HCT116 (cell line): ENCODE measurements at regions not wholly inside any gene's neighbourhood (a gene's known extent, or its start where the extent isn't known, plus 50 kb on each side); places are given as distances from the start of the nearest gene placed in this dataset.
A peak's percentile ranks its signal among the peaks of the same experiment; 100 is the strongest.

ENCODE experiments used
- ATAC-seq: fragments of 200-7000 bp; cut with Tn5 transposase; 2 replicates; pipeline ENCODE4 v1.9.1; 2020; ENCODE audit warnings: mild to moderate bottlenecking, moderate library complexity
- BruUV-seq: library from RNA; stranded (reverse); fragments of 400-500 nt; replicated peaks from 2 replicates; lab custom pipeline; 2021; lab: Mats Ljungman, UMichigan
- CTCF ChIA-PET: fragments of 300-600 bp; sonication (Branson Sonifier 250); formaldehyde crosslinking; loops from one replicate; lab custom pipeline; 2021; ENCODE audit warnings: antibody characterized with exemption; lab: Charles Lee
- POLR2A ChIA-PET: fragments of 300-600, 350-600 bp; sonication (Branson Sonifier 250); formaldehyde crosslinking; loops from one replicate; lab custom pipeline; 2021; ENCODE audit warnings: antibody characterized with exemption; lab: Charles Lee
- RAD21 ChIA-PET, 2 experiments: fragments of 300-600 bp; sonication (Branson Sonifier 250); formaldehyde crosslinking; loops; one replicate each; lab custom pipeline; 2023; ENCODE audit warnings: low total read pairs in 2 of 2; ENCODE audit not compliant: uncharacterized antibody in 2 of 2, unreplicated experiment in 2 of 2, low non-redundant PET in 1 of 2; lab: Charles Lee
- DNase-seq: peaks from one replicate; pipeline ENCODE4 v3.0.0-alpha.2; 2010; ENCODE audit warnings: low read depth, low spot score
- H2AFZ ChIP-seq: fragments of 200-600 bp; shearing (Covaris generic), sonication (generic); 2 replicates; pipeline ENCODE4 v1.6.1; 2017; ENCODE audit warnings: low read depth, mixed run types, mixed read lengths, antibody characterized with exemption, low read length; ENCODE audit not compliant: poor library complexity, severe bottlenecking
- H3K27ac ChIP-seq: 2 replicates; pipeline ENCODE4 v1.5.1; 2012; ENCODE audit warnings: low read depth, low read length
- H3K27me3 ChIP-seq: fragments of 200-600 bp; sonication (generic); 2 replicates; pipeline ENCODE4 v1.6.1; 2016; ENCODE audit warnings: mixed run types, low read length, mixed read lengths; ENCODE audit not compliant: insufficient read depth
- H3K36me3 ChIP-seq, 2 experiments: fragments of 200-500 bp in 1 of 2; fragments of 200-600 bp in 1 of 2; sonication (Bioruptor generic) in 1 of 2; sonication (generic) in 1 of 2; 2 replicates each; pipeline versions ENCODE4 v1.5.1 to v1.6.1; 2014 to 2016; ENCODE audit warnings: low read length in 2 of 2, inconsistent platforms in 1 of 2, mixed read lengths in 1 of 2, mixed run types in 1 of 2; ENCODE audit not compliant: insufficient read depth in 2 of 2, control insufficient read depth in 1 of 2
- H3K4me1 ChIP-seq, 2 experiments: fragments of 200-600 bp in 1 of 2; sonication (generic) in 1 of 2; 2 replicates each; pipeline versions ENCODE4 v1.5.1 to v1.6.1; 2012 to 2017; ENCODE audit warnings: low read length in 2 of 2, inconsistent platforms in 1 of 2, mild to moderate bottlenecking in 1 of 2, mixed read lengths in 1 of 2, mixed run types in 1 of 2, moderate library complexity in 1 of 2; ENCODE audit not compliant: insufficient read depth in 2 of 2, control insufficient read depth in 1 of 2
- H3K4me2 ChIP-seq: fragments of 200-600 bp; sonication (generic); 2 replicates; pipeline ENCODE4 v1.6.1; 2017; ENCODE audit warnings: mixed run types, low read length, mixed read lengths
- H3K4me3 ChIP-seq, 2 experiments: fragments of 200-600 bp in 1 of 2; sonication (generic) in 1 of 2; replicated peaks in 1 of 2; 2 replicates each; pipeline ENCODE4 v1.5.1; 2011 to 2016; ENCODE audit warnings: low read length in 2 of 2, control low read depth in 1 of 2, low read depth in 1 of 2, mild to moderate bottlenecking in 1 of 2, mixed read lengths in 1 of 2, mixed run types in 1 of 2
- H3K79me2 ChIP-seq: fragments of 200-600 bp; sonication (generic); 2 replicates; pipeline ENCODE4 v1.6.1; 2017; ENCODE audit warnings: mild to moderate bottlenecking, mixed run types, low read length, moderate library complexity, mixed read lengths; ENCODE audit not compliant: insufficient read depth
- H3K9ac ChIP-seq: fragments of 200-600 bp; sonication (generic); 2 replicates; pipeline ENCODE4 v1.6.1; 2016; ENCODE audit warnings: low read length, mixed read lengths
- H3K9me2 ChIP-seq: fragments of 200-600 bp; sonication (generic), shearing (Covaris generic); 2 replicates; pipeline ENCODE4 v1.6.1; 2017; ENCODE audit warnings: mixed run types, mild to moderate bottlenecking, moderate library complexity; ENCODE audit not compliant: insufficient read depth
- H3K9me3 ChIP-seq, 2 experiments: fragments of 200-500 bp in 1 of 2; fragments of 200-600 bp in 1 of 2; sonication (Bioruptor generic) in 1 of 2; sonication (generic) in 1 of 2; 2 replicates each; pipeline ENCODE4 v1.6.1; 2014 to 2017; ENCODE audit warnings: low read length in 2 of 2, mixed read lengths in 2 of 2, inconsistent platforms in 1 of 2, low read depth in 1 of 2, mild to moderate bottlenecking in 1 of 2, mixed run types in 1 of 2, moderate library complexity in 1 of 2; ENCODE audit not compliant: control insufficient read depth in 1 of 2, insufficient read depth in 1 of 2
- H4K20me1 ChIP-seq: fragments of 200-600 bp; sonication (generic), shearing (Covaris generic); 2 replicates; pipeline ENCODE4 v1.6.1; 2017; ENCODE audit warnings: mixed run types, mild to moderate bottlenecking, moderate library complexity; ENCODE audit not compliant: insufficient read depth
- CBX3 ChIP-seq: IDR thresholded peaks from 2 replicates; pipeline ENCODE4 v1.6.1; 2012; ENCODE audit warnings: low read depth
- EZH2 ChIP-seq: fragments of 200-600 bp; sonication (generic); IDR thresholded peaks from 2 replicates; pipeline ENCODE4 v1.6.1; 2017; ENCODE audit warnings: antibody characterized with exemption, mixed run types
- EZH2phosphoT487 ChIP-seq: fragments of 200-600 bp; IDR thresholded peaks from 2 replicates; pipeline ENCODE4 v1.6.1; 2018; ENCODE audit warnings: antibody characterized with exemption, borderline replicate concordance
- FOSL1 ChIP-seq: IDR thresholded peaks from 2 replicates; pipeline ENCODE4 v1.6.1; 2012; ENCODE audit warnings: low read depth
- JUND ChIP-seq: IDR thresholded peaks from 2 replicates; pipeline ENCODE4 v1.6.1; 2012
- POLR2A ChIP-seq: IDR thresholded peaks from 2 replicates; pipeline ENCODE4 v1.7.0; 2011; ENCODE audit warnings: borderline replicate concordance; ENCODE audit not compliant: insufficient read depth, insufficient read length; ENCODE audit errors: extremely low read depth
- POLR2AphosphoS5 ChIP-seq: IDR thresholded peaks from 2 replicates; pipeline ENCODE4 v1.6.1; 2011; ENCODE audit warnings: mild to moderate bottlenecking, low read depth, low read length, moderate library complexity
- RAD21 ChIP-seq: IDR thresholded peaks from 2 replicates; pipeline ENCODE4 v1.6.1; 2012; ENCODE audit warnings: low read depth, mild to moderate bottlenecking
- SIN3A ChIP-seq: IDR thresholded peaks from 2 replicates; pipeline ENCODE4 v1.6.1; 2012; ENCODE audit warnings: low read depth
- SRF ChIP-seq: IDR thresholded peaks from 2 replicates; pipeline ENCODE4 v1.6.1; 2012; ENCODE audit warnings: low read depth
- YY1 ChIP-seq: IDR thresholded peaks from 2 replicates; pipeline ENCODE4 v1.6.1; 2011; ENCODE audit warnings: low read length, low read depth, moderate library complexity, mild to moderate bottlenecking; ENCODE audit not compliant: insufficient replicate concordance; ENCODE audit errors: extremely low read depth
- ZNF274 ChIP-seq: fragments of 200-500 bp; sonication (Bioruptor generic); IDR thresholded peaks from 2 replicates; pipeline ENCODE4 v1.6.1; 2014; ENCODE audit warnings: mild to moderate bottlenecking, low read depth, low read length, inconsistent platforms
- intact Hi-C: fragments of 100-400 bp; cut with micrococcal nuclease; formaldehyde crosslinking; loops from 2 replicates; pipeline ENCODE4 v1.10.0; 2022
- TF ChIP-seq, protein P1 (sequence below): IDR thresholded peaks from 2 replicates; pipeline ENCODE4 v1.6.1; 2012

DNA sequence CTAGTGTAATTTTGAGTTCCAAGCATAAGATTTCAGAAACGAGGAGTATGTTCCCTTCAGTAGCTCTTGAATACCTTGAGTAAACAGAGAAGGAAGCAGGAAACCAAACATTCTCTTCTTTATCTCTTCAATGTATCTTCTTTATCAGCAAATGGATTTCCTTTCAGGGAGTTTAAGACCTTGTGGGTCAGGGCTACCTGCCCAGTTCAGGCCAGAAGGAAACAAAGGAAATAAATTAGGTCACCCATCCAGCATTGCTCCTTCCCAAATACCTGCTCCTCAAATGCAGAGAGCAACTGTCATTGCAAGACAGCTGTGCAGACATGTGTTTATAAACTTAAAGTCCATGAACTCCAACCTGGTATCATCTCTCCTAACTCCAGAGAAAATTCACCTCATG, 130.1 kb upstream of the SOD1 start (continued):
- TF ChIP-seq EZH2, result no peak
- TF ChIP-seq EZH2phosphoT487, result no peak

DNA sequence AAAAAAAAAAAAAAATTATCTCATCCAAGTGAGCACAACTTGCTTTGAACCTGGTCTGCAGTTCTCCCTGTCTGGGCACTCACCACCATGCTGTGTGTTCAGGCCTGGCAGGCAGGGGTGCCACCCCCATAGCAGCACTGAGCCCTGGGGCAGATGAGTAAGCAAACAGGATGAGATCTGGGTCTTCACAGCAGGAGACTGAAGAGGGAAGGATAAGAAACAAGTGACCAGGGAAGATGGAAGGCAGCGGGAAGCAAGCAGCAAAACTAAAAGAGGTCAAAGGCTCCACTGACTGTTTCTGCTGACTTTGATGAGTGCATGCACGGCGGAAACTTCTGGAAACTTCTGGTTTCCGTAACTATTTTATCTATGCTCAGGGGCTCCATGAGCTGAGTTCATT, 133.5 kb upstream of the SOD1 start:
- no peak overlapping the region for H3K4me3 ChIP-seq
- ChIA-PET POLR2A (no interaction called here), RAD21 (no interaction called here), CTCF (no interaction called here)
- H3K9me3 ChIP-seq, result no peaks in the 10 kb centered on the region
- no peaks in the 10 kb centered on the region for H4K20me1 ChIP-seq
- H2AFZ ChIP-seq, result no peak overlapping the region
- H3K4me1 ChIP-seq, result peaks cover 36% of the 10 kb centered on the region in 2 experiments
- ATAC-seq (peak; percentile 74), DNase-seq (no peak)
- H3K27me3 ChIP-seq, result no peaks in the 10 kb centered on the region
- BruUV-seq, result no TSS peak
- H3K36me3 ChIP-seq, result no peaks in the 10 kb centered on the region
- H3K27ac ChIP-seq, result peak overlapping the region; percentile 61
- TF ChIP-seq POLR2A (no peak), POLR2AphosphoS5 (no peak), SRF (no peak), YY1 (no peak), SIN3A (no peak), EZH2 (no peak), RAD21 (no peak), JUND (no peak), FOSL1 (0 out of 2 replicates have a peak, but pooled peaks have one; percentile 14), CBX3 (peak; percentile 38; the same call in 1 of the 2 replicates), ZNF274 (no peak)
- TF ChIP-seq, protein P1, sequence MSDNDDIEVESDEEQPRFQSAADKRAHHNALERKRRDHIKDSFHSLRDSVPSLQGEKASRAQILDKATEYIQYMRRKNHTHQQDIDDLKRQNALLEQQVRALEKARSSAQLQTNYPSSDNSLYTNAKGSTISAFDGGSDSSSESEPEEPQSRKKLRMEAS, result peak; percentile 27; the same call in 1 of the 2 replicates
- peak overlapping the region; percentile 45 for H3K4me2 ChIP-seq
- peaks cover 4% of the 10 kb centered on the region; the same call in 1 of the 2 replicates for H3K79me2 ChIP-seq
- H3K9ac ChIP-seq, result no peak overlapping the region
- intact Hi-C loops, result no loop called here
- no peaks in the 10 kb centered on the region for H3K9me2 ChIP-seq
